WTC11 (cell line): ENCODE measurements at regions not wholly inside any gene's neighbourhood (a gene's known extent, or its start where the extent isn't known, plus 50 kb on each side); places are given as distances from the start of the nearest gene placed in this dataset.

Source experiments
- ATAC-seq: fragments of 200-7000 bp; cut with Tn5 transposase; 2 replicates; pipeline ENCODE4 v1.10.0; 2021; ENCODE audit warnings: mild to moderate bottlenecking, moderate library complexity
- CTCF ChIA-PET: fragments of 300-600 bp; sonication (Branson Sonifier 250); formaldehyde crosslinking; loops from one replicate; lab custom pipeline; 2021; ENCODE audit warnings: antibody characterized with exemption; lab: Charles Lee
- POLR2A ChIA-PET: fragments of 350-600 bp; sonication (Branson Sonifier 250); formaldehyde crosslinking; loops from one replicate; lab custom pipeline; 2021; ENCODE audit warnings: antibody characterized with exemption; lab: Charles Lee
- DNase-seq: peaks from one replicate; pipeline ENCODE4 v3.0.0; 2021; ENCODE audit warnings: low spot score
- H3K27ac Mint-ChIP-seq: 2 replicates; pipeline ENCODE4 v1.8.0; 2021; ENCODE audit warnings: mixed read lengths
- H3K27me3 Mint-ChIP-seq: 2 replicates; pipeline ENCODE4 v1.8.0; 2021; ENCODE audit warnings: low read depth, mild to moderate bottlenecking, moderate library complexity, mixed read lengths
- H3K36me3 Mint-ChIP-seq: 2 replicates; pipeline ENCODE4 v1.8.0; 2021; ENCODE audit warnings: mixed read lengths
- H3K4me1 Mint-ChIP-seq: 2 replicates; pipeline ENCODE4 v1.8.0; 2022; ENCODE audit warnings: mixed read lengths
- H3K4me3 Mint-ChIP-seq: 2 replicates; pipeline ENCODE4 v1.8.0; 2021; ENCODE audit warnings: mild to moderate bottlenecking, moderate library complexity, mixed read lengths
- H3K9me3 Mint-ChIP-seq: 2 replicates; pipeline ENCODE4 v1.8.0; 2021; ENCODE audit warnings: mixed read lengths
- AFF4 ChIP-seq: sonication (generic); formaldehyde crosslinking; IDR thresholded peaks from 2 replicates; pipeline ENCODE4 v1.8.1; 2023; ENCODE audit warnings: mild to moderate bottlenecking, missing genetic modification reagents, borderline replicate concordance
- AR ChIP-seq: fragments of 250-450 bp; sonication (Bioruptor Pico); IDR thresholded peaks from 2 replicates; pipeline ENCODE4 v1.9.0; 2021; ENCODE audit warnings: mild to moderate bottlenecking
- ATF3 ChIP-seq: sonication (generic); formaldehyde crosslinking; conservative IDR thresholded peaks from 2 replicates; pipeline ENCODE4 v1.8.1; 2022; ENCODE audit warnings: mild to moderate bottlenecking, missing genetic modification reagents
- ETV6 ChIP-seq: sonication (generic); formaldehyde crosslinking; IDR thresholded peaks from 2 replicates; pipeline ENCODE4 v1.8.1; 2022; ENCODE audit warnings: mild to moderate bottlenecking, missing genetic modification reagents
- FOXP4 ChIP-seq: sonication (generic); formaldehyde crosslinking; IDR thresholded peaks from 2 replicates; pipeline ENCODE4 v1.8.0; 2022; ENCODE audit warnings: mild to moderate bottlenecking, missing genetic modification reagents
- GABPB1 ChIP-seq: sonication (generic); formaldehyde crosslinking; IDR thresholded peaks from 2 replicates; pipeline ENCODE4 v1.8.1; 2023; ENCODE audit warnings: mild to moderate bottlenecking, missing genetic modification reagents
- GRHL2 ChIP-seq: fragments of 250-450 bp; sonication (Bioruptor Pico); IDR thresholded peaks from 2 replicates; pipeline ENCODE4 v1.8.0; 2022; ENCODE audit warnings: mild to moderate bottlenecking, moderate library complexity; ENCODE audit not compliant: insufficient replicate concordance, severe bottlenecking
- HMGA2 ChIP-seq: fragments of 250-450 bp; sonication (Bioruptor Pico); IDR thresholded peaks from 2 replicates; pipeline ENCODE4 v1.4.0; 2021; ENCODE audit warnings: mild to moderate bottlenecking, moderate library complexity
- OVOL2 ChIP-seq: fragments of 250-450 bp; sonication (Bioruptor Pico); IDR thresholded peaks from 2 replicates; pipeline ENCODE4 v1.9.0; 2021; ENCODE audit warnings: mild to moderate bottlenecking, borderline replicate concordance
- SP1 ChIP-seq: sonication (generic); formaldehyde crosslinking; conservative IDR thresholded peaks from 2 replicates; pipeline ENCODE4 v1.8.1; 2022; ENCODE audit warnings: missing genetic modification reagents
- TEAD1 ChIP-seq: sonication (generic); formaldehyde crosslinking; IDR thresholded peaks from 2 replicates; pipeline ENCODE4 v1.8.0; 2022; ENCODE audit warnings: mild to moderate bottlenecking, missing genetic modification reagents
- ZNF121 ChIP-seq: sonication (generic); formaldehyde crosslinking; IDR thresholded peaks from 2 replicates; pipeline ENCODE4 v1.8.0; 2023; ENCODE audit warnings: missing genetic modification reagents
- ZNF138 ChIP-seq: sonication (generic); formaldehyde crosslinking; conservative IDR thresholded peaks from 2 replicates; pipeline ENCODE4 v1.8.1; 2022; ENCODE audit warnings: mild to moderate bottlenecking, moderate library complexity, missing genetic modification reagents
- ZNF396 ChIP-seq: fragments of 250-450 bp; sonication (Bioruptor Pico); IDR thresholded peaks from 2 replicates; pipeline ENCODE4 v1.8.0; 2021; ENCODE audit warnings: mild to moderate bottlenecking, moderate library complexity, borderline replicate concordance
- ZNF671 ChIP-seq: fragments of 250-450 bp; sonication (Bioruptor Pico); IDR thresholded peaks from 2 replicates; pipeline ENCODE4 v1.8.0; 2021; ENCODE audit warnings: mild to moderate bottlenecking
- TF ChIP-seq, protein P1 (sequence below): fragments of 250-450 bp; sonication (Bioruptor Pico); IDR thresholded peaks from 2 replicates; pipeline ENCODE4 v2.1.2; 2022; ENCODE audit warnings: mild to moderate bottlenecking, moderate library complexity
- TF ChIP-seq, protein P2 (sequence below): fragments of 250-450 bp; sonication (Bioruptor Pico); conservative IDR thresholded peaks from 2 replicates; pipeline ENCODE4 v1.9.0; 2021; ENCODE audit warnings: mild to moderate bottlenecking
- TF ChIP-seq, protein P3 (sequence below): fragments of 200-600 bp; IDR thresholded peaks from 2 replicates; pipeline ENCODE4 v1.8.0; 2022; ENCODE audit warnings: antibody characterized with exemption
- TF ChIP-seq, protein P4 (sequence below): sonication (generic); formaldehyde crosslinking; IDR thresholded peaks from 2 replicates; pipeline ENCODE4 v1.8.1; 2022; ENCODE audit warnings: low read depth, mild to moderate bottlenecking, moderate library complexity, missing genetic modification reagents, borderline replicate concordance

DNA sequence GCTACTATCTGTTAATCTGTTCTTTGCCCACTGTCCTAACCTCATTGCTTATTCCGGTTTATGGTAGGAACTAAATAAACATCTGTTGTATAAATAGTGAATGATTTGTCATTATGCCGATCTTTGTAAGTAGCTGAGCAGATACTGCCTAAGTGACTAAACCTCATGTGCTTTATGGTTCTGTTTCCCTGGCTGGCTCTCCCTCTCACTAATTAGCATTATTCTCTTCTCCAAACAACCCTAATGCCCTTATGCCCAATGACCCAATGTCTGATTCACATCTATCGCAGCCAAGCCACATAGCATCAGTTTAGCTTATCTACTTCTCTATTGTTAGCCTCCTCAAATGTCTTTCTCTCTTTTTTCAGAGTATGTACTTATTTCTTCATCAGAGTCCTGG is 462.3 kb upstream of the POT1 start (continued):
- TF ChIP-seq AR (CRISPR knock-in tag) = no peak
- TF ChIP-seq, protein P1, sequence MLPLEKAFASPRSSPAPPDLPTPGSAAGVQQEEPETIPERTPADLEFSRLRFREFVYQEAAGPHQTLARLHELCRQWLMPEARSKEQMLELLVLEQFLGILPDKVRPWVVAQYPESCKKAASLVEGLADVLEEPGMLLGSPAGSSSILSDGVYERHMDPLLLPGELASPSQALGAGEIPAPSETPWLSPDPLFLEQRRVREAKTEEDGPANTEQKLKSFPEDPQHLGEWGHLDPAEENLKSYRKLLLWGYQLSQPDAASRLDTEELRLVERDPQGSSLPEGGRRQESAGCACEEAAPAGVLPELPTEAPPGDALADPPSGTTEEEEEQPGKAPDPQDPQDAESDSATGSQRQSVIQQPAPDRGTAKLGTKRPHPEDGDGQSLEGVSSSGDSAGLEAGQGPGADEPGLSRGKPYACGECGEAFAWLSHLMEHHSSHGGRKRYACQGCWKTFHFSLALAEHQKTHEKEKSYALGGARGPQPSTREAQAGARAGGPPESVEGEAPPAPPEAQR (CRISPR knock-in tag) = no peak
- TF ChIP-seq FOXP4 (CRISPR knock-in tag) = no peak
- TF ChIP-seq ZNF138 (CRISPR knock-in tag) = no peak
- no peak for TF ChIP-seq AFF4 (CRISPR knock-in tag)
- TF ChIP-seq, protein P2, sequence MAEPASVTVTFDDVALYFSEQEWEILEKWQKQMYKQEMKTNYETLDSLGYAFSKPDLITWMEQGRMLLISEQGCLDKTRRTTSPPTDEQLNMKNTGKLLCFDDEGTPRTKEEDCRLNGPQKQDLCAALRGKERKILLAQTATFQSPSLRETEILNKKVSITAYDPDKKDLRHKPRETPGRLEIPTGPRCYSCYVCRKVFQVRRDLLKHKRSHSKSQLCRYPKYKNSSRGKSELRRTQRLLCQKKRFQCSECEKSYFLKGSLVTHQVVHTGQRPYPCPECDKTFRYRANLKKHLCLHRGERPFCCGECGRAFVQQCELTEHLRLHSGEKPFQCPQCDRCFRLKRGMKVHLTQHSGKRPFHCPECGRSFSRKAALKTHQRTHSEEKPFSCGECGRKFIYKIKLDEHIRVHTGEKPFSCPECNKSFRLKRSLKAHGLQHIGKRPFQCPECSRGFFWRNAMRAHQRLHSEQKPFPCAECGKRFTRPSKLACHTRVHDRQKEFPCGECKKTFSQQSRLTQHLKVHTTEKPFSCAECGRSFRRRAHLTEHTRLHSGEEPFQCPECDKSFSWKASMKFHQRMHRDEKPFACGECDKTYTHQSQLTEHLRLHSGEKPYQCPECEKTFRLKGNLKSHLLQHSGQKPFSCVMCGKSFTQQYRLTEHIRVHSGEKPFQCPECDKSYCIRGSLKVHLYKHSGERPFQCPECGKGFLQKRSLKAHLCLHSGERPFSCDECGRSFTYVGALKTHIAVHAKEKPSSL (CRISPR knock-in tag) = no peak
- no peak for TF ChIP-seq HMGA2
- TF ChIP-seq ZNF396 (CRISPR knock-in tag) = no peak
- no peak for TF ChIP-seq ZNF121 (CRISPR knock-in tag)

DNA sequence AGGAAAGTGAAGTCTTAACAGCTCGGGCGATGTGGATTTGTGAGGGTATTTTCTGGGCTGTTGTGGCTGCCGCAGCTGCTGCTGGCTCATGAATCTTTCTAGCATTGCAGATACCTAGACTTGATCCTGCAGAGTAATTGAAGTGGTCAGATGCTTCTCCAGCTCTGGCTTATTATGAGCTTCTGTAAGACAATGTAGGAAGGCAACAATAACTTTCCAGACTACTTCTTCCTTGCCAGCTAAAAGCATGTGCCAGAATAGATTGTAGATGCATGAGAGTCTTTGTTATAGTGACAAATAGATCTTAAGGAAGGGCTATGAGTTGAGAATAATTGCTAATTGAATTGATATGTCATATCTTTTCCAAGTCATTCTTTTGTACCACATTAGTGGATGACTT is 461.4 kb upstream of the POT1 start:
- Mint-ChIP-seq H3K4me1 (no peaks in the 10 kb centered on the region), H3K27me3 (no peaks in the 10 kb centered on the region), H3K36me3 (no peaks in the 10 kb centered on the region), H3K4me3 (no peak overlapping the region), H3K9me3 (no peaks in the 10 kb centered on the region), H3K27ac (no peak overlapping the region)
- DNase-seq (no peak), ATAC-seq (no peak)
- TF ChIP-seq OVOL2 (CRISPR knock-in tag) = no peak
- TF ChIP-seq, protein P3, sequence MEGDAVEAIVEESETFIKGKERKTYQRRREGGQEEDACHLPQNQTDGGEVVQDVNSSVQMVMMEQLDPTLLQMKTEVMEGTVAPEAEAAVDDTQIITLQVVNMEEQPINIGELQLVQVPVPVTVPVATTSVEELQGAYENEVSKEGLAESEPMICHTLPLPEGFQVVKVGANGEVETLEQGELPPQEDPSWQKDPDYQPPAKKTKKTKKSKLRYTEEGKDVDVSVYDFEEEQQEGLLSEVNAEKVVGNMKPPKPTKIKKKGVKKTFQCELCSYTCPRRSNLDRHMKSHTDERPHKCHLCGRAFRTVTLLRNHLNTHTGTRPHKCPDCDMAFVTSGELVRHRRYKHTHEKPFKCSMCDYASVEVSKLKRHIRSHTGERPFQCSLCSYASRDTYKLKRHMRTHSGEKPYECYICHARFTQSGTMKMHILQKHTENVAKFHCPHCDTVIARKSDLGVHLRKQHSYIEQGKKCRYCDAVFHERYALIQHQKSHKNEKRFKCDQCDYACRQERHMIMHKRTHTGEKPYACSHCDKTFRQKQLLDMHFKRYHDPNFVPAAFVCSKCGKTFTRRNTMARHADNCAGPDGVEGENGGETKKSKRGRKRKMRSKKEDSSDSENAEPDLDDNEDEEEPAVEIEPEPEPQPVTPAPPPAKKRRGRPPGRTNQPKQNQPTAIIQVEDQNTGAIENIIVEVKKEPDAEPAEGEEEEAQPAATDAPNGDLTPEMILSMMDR = no peak
- TF ChIP-seq GABPB1 (CRISPR knock-in tag) = no peak
- no peak for TF ChIP-seq ATF3 (CRISPR knock-in tag)
- TF ChIP-seq ETV6 (CRISPR knock-in tag) = no peak
- no peak for TF ChIP-seq ZNF671 (CRISPR knock-in tag)
- TF ChIP-seq, protein P4, sequence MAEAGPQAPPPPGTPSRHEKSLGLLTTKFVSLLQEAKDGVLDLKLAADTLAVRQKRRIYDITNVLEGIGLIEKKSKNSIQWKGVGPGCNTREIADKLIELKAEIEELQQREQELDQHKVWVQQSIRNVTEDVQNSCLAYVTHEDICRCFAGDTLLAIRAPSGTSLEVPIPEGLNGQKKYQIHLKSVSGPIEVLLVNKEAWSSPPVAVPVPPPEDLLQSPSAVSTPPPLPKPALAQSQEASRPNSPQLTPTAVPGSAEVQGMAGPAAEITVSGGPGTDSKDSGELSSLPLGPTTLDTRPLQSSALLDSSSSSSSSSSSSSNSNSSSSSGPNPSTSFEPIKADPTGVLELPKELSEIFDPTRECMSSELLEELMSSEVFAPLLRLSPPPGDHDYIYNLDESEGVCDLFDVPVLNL (CRISPR knock-in tag) = no peak
- no peak for TF ChIP-seq HMGA2
- no peak for TF ChIP-seq GRHL2 (CRISPR knock-in tag)
- no peak for TF ChIP-seq TEAD1 (CRISPR knock-in tag)
- no peak for TF ChIP-seq SP1 (CRISPR knock-in tag)
- ChIA-PET CTCF (no interaction called here), POLR2A (no interaction called here)
